ENCODE measurements at regions not wholly inside any gene's neighbourhood (a gene's known extent, or its start where the extent isn't known, plus 50 kb on each side); places are given as distances from the start of the nearest gene placed in this dataset.

DNA sequence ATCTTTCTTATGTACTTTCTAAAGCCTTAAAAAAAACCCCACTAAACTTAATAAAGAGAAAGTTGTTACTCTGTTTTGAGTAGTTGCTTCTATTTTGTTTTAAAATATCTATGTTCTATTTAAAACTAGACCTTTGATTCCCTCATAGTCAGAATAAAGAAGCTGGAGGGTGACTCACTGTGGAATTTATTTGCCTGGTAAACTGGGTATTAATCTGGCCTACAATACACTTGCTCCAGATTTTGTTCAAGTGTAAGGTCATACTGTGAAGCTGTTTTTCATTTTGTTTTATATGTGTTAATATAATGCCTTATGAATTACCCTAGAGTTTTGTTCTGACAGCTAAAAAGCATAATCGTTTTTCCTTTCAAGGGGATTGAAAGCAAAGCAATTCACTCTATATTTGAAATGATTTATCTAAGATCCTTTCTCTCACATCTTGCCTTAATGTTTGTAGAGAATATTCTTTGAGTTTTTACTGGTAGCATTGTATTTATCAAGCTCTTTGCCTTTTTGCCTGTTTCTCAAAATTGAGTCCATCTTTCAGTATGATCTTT lies 277.4 kb upstream of the PITX2 start:
- DNase-seq: no peak

DNA sequence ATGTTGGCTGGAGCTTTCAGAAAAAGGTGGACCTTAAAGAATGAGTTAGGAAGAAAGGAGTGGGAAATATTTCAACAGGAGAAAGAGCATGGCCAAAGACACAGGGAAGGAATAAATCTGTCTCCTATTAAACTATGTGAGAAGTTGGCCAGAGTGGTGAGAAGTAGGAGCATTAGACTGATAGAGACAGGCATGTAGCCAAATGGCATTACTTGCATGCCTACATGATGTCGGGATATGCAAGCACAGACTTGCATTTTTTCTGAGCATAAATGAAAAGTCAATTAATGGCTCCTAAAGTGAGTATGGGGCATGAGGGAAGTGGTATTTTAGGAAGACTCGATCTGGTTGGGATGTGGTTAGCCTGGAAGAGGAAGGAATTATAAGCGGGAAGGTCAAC lies 279.6 kb upstream of the PITX2 start:
- no peak for DNase-seq

DNA sequence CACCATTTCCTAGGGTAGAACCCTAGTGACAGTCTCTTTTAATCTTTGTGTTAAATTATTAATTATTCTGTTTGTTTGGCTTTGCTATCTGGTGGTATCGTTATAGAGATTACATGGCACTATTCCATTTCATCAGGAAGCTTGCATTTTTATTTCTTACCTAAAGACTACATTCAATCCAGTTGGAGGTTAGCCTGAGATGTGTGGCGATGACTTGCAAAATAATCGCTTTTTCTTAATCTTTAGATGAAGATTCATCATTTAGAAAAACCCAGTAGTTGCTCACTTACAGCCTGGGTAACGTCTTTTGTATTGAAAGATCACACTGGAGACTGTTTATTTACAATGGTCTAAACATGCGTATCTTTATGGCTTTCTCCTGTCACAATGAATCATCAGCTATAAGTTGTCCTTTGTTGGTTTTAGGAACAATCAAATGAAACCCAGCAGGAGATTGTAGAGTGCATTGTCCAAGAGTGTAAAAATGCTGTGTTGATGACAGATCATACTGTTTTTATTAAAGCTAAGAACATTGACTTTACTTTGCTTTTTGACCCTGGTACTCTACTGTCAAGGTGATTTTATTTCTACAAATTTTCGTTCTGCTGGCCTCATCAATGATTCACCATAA lies 281.7 kb upstream of the PITX2 start:
- peak in 1 of 2 experiments; percentile 5 for DNase-seq

DNA sequence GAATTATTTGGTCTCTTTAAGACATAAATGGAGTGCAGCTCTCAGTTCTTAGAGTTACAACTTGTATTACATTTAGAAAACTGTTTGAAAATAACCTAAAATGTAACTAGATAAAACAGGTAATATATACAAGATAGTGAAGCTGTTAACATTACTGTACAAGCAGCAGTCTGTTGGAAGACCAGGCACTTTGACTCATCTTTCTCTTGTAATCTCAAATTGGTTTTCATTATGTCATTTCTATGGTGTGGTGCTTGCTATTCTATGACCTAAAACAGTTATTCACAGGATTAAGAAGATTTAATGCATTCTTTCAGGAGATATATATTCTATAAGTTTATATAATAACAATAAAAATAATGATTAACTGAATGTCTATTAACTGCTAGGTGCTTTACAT lies 282.5 kb upstream of the PITX2 start:
- no peak for DNase-seq

DNA sequence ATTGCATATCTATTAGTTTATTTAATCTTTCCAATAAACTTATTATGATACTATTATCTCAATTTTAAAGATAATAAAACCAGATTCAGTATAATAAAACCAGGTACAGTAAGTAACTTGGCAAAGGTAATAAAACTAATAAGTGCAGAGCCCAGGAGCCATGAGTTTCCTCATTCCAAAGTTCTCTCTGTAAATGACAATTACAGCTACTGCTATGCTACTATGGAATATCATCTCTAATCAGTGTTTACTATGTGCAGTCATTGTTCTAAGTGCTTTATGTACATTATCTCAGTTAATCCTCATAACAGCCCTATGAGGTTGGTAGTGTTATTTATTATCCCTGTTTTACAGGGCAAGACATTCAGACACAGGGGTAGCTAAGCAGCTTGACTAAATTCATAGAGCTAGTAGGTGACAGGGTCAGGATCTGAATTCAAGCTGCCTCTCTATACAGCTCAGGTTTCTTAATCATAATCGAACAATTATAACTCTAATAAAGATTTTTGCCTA lies 285.0 kb upstream of the PITX2 start:
- DNase-seq: no peak

DNA sequence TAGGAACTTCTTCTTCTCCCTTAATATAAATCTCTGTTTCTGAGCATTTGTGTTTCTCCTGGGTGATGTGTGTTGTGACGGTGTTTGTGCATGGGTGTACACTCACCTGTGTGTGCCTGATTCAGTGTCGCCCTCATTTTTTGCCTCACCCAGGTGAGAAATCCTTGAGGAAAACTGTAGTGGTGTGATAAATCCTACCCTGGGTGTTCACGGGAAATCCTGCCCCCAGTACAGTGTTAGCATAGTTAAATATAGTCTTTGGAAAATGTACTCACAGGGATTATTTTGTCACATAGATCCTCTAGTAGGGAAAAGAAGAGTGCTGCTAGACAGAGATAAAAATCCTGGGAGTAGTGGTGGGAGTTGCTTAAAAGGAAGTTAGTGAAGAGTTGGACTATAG lies 291.9 kb upstream of the PITX2 start:
- DNase-seq: no peak

DNA sequence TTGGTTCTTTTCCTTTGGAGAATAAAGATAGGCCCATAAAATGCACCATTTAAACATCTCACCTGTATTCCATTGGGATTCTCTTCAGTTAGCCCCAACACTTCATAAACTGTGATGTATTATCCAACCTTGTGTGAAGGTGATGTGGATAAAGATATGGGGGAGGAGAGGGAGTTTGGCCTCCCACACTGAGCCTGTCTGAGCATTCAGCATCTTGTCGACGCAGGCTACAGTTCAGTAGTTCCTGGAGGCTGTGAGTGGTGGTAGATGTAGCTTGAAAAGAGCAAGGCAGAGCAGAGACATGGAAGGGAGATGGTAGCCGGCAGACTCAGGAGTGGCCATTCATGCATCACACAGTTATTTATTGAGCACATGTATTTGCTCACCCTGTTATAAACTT lies 292.4 kb upstream of the PITX2 start:
- DNase-seq: no peak

DNA sequence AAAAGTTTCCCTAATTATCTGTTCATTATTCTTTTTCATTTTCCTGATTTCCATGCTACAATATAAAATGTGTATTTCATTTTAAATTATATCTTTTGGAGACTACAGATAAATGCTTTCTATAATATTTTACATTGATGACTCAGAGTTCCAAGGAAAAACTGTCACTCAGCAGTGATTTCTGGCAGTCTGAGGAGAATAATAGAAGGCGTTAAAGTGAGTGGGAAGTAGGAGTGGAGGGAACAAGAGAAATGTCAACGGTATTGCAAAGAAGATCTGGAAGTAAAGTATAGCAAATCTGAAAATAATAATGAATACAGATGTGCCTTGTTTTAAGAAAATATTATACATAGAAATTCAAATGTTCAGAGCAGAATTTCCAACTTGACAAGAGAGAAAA lies 293.6 kb upstream of the PITX2 start:
- no peak for DNase-seq

DNA sequence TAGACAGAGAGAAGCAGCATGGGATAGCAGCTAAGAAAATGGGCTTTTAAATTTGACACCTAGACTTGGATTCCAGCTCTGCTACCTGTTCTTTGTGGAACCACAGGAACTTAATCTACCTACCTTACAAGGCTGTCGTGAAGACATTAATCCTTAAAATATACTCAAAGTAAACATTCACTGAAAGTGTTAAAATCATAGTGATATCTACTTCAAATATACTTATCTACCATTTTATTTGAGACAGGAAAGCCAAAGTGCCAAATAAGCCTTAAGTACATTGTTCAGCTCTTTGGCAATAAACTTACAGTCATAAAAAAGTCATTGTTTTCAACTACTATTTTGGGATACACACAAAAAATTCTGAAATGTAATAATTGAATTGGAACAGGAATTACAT lies 295.0 kb upstream of the PITX2 start:
- no peak for DNase-seq

DNA sequence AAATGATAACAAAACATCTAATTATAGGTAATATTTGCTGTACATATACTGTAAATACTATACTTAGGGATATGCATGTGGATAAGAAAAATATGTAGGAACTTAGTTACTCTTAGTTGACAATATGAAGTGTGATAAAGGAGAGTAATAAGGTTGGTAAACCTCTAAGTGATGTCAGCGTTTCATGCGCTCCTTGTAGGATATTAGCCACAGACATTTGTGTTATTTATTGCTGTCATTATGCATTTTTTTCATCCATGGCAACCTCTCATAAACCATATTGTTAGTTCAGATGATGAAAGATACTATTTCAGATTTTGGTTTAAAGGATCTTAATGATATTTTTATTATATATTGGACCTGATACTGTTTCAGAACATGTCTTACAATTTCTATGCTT lies 298.1 kb upstream of the PITX2 start:
- no peak for DNase-seq

DNA sequence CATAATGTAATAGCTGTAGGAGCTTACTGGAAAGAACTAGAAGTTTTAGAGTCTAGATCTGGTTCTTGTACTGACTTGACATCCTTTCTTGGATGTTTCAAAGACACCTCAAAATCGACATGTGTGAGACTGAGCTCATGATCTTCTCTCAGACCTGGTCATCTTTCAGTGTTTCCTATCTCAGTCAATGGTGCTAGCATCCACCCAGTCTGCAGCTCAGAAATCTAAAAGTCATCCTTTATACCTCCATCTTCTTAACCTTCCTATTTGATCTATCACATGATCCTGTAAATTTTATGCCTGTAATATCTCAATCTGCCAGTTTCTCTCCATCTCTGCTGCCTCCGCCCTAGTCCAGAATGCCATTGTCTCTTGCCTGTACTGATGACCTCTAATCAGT lies 301.9 kb upstream of the PITX2 start:
- DNase-seq: no peak

DNA sequence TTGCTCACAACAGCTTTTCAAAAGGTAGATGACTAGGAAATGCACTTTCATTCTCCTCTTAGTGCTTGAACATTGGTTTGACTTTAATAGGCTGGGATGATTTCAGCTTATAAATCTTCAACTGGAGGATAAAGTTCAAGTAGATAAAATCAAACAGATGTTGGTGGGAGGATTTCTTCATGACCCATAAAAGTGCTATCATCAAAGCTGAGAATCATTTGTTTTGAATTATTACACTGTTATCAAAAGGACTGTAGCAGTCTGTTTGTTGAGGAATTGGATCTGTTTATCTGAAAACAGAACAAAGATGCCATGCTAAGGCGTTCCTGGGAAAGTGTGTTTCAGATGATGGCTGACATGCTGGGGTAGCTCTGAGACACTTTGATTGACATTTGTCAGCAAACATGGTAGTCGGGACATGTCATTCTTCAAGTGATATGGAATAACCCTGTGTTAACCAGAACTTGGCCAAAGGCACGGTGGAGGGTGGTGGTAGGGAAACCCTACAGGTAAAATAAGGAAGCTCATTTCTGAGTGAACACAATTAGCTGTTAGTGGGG lies 304.0 kb upstream of the PITX2 start:
- DNase-seq: no peak

DNA sequence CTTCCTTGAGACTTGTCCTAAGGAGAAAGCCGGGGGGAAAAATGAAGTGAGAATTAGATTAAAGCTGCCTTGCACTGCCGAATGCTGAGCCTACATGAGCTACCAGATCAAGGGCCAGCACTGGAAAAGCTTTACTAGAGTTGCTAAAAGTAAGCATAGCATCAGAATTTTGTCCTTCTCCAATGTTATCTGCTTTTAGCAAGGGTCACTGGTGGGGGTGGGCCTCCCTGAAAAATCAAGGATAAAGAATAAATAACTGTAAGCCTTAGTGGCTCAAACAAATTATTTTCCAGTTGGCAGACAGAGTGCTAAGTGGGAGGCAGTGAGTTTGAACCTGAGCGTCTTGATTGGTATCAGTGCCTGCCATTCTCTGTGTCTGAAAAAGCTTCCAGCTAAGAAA lies 310.5 kb upstream of the PITX2 start:
- DNase-seq: no peak

DNA sequence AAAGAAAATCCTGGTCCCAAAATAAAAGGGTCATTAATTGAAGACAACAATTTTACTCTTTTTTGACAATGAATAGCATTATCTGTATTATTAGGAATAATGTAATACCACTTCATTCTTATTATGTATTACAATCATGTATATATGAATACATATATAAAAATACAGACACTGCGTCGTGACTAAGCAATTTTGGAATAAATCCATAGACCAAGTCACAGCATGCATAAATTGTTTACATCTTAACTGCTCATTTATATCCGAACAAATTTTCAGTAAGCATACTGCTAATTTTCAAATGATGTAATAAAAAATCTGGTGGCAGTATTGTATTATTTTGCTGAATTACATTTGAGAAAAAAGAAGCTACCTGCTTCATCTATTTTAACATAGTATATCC lies 321.6 kb upstream of the PITX2 start:
- no peak for DNase-seq

DNA sequence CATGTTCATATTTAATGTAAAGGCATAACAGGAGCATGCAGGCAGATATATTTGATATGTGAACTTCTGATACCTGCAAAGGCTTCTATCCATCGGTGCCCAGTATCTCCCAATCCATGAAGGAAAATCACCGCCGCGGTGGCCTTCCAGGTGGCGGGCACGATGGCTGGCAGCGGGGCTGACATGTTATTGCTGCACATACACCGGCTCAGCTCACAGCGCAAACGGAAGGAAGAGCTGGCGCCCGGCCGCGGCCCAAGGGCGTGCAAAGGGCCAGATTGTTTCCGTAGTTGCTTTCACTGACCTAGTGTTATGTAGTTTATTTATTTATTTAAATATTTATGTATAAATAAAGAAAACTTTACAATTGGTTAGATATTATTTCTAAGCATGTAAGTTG lies 322.7 kb upstream of the PITX2 start:
- DNase-seq: no peak

DNA sequence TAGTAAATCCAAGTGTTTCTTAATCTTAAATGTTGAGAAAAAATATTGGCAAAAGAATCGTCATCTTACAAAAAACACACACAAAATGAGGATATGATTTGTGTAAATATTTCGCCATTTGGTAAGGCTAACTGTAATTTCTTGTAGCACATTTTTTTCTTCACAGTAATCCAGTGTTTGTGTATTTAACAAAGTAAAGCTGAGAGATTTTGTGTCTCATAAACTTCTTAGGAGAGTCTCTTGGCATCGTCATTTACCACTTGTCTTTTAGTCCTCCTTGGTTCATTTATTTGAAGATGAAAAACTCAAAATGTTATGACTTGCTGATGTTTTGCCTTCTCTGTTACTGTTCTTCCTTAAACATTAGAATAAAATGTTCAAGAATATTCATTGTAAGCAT lies 326.7 kb upstream of the PITX2 start:
- no peak for DNase-seq

DNA sequence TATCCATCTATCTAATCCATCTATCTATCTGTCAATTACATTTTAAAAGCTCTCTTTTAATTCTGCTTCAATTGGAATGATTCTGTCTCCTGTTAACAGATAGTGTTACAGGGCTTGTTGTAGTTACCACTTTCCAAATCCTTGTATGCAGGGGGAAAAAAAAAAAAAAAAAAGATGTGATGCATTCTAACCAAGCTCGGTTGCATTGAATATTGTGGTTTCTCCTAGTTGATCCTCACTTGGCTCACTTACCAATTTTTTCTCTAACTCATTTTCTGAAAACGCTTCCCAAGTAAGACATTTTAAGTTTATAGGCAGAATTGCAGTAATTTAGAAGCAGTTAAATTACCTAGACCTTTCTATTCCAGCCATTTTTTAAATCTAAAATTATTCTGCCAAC lies 327.9 kb upstream of the PITX2 start:
- DNase-seq: no peak

DNA sequence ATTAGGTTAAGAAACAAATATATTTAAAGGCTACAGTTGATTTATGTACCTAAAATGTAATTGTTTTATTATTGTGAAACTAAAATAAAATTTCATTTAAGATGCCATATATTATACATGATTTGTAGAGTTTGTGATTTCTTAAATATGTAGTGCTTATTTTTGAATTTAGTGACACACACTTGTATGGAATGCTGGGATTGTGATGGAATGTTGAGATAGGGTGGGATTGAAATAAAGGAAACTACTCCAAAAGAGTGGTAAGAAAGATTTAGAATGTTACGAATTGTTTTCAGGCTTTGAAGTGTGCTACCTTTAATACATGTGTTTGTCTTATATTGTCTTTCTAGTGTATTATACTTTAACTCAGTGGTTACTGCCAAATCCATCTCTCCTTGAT lies 330.3 kb upstream of the PITX2 start:
- DNase-seq: no peak

DNA sequence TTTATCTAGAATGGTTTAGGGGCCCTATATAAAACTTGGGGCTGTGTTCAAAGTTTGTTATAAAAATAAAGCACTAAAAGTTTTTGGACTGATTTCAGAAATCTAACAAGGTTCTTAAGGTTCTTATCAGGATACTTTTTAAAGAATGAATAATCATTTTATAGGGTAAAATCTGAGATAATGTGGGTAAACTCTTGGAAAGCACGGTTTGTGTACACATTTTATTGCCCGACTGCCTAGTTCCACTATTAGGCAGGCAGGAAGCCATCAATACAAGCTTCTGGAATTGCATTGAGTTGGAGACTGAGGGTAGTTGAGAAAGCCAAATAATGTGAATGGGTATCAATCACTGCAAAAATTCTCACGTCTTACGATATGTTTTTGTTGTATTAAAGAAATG lies 331.0 kb upstream of the PITX2 start:
- no peak for DNase-seq

DNA sequence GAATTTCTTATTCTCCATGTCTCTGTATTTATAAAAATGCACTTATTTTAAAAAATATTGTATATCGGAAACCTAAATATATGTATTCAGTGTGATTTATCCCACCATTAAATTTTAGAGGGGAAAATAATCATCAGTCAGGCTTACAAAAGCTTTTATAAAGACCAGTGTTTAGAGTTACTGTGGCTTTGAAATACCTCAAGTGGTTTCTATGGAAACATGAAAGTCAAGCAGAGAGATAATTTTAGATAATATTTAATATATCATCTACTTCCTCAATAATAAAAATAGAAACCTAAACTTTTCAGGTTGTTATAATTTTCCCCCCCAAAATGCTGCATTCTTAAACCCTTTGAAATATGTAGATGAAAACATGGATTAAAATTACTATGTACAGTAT lies 332.9 kb upstream of the PITX2 start:
- no peak for DNase-seq

DNA sequence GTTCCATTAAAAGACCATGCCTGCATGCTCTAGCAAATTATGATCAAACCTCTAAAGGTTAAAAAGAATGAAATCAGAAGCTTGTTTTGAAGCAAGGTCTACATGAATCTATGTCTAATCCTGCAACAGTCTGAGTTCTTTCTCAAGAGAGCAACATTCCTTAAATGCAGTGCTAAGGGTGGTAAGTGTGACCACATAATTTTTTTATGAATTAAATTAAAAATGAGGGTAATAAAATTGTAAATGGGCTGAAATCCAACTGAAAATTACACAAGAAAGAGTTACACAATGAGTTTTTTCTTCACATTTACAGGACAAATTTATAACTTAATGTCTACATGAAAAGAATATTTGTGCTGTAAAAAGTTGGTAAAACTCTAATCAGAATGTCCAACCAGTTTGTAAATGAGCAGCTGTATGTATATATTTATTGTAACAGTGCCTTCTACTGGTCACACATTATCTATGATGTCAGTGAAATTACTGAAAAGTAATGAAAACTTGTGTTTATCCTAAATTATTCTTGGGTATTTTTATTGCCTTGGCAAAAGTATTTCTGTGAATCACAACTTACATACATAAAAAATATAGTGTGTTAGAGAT lies 336.3 kb upstream of the PITX2 start:
- no peak for DNase-seq

DNA sequence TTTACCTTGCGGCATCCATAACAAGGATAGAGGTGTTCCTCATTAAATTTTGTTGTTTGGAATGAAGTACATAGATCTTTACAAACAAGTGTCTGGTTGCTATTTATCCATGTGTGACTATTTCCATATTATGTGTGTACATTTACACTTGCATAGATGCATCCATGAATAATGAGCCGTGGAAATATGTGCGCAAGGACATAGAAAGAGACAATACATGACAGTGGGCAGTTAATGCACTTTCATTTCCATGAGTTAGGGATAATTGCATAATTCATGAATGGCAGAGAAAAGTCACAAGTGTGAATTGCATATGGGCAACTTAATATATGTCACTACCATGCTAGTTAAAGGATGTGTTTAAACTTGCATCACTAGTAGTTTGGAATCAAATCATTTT lies 338.2 kb upstream of the PITX2 start:
- DNase-seq: no peak

DNA sequence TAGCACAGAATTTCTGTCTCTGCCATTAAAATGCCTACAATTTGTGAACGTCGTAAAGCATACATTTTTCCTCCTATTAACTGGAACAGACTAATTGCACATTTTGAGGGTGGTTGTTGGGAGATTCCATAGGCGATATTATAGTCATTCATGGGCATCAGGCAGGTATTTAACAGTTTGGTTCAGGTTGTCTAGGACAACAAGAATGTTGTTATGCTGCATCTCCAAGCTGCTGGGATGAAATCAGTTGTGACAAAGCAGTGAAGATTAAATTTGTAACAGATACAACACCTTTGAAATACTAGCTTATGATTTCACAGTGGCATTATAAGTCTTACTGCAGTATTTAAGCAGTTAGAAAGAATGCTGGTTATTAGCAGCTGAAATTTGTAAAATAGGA lies 339.7 kb upstream of the PITX2 start:
- DNase-seq: no peak

DNA sequence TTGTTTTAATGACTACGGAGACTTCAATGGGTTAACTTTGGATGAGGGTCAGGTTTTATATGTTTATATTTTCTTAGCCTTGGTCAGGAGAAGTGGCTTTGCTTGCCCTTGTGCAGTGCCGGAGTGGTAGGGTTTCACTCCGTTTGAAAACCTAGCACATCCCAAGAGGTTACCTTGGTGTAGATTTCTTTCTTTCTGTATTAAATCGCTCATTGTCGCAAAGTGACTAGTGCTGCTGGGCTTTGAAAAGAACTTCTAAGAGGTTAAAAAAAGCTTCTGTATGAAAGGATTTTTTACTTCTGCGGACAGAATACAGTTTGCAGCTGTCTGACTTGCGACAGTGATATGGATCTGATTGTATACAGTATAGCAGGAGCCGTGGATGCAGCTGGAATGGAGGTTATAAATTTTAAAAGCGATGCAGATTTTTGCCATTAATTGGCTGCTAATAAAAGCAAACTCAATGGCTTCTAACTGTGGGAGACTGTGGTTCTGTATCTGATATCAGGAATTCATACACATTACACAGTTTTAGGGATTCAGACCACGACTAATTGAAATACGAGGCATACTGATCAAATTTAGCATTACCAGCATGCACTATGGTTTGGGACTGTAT lies 340.9 kb upstream of the PITX2 start:
- DNase-seq: no peak
